ENCODE measurements at regions not wholly inside any gene's neighbourhood (a gene's known extent, or its start where the extent isn't known, plus 50 kb on each side); places are given as distances from the start of the nearest gene placed in this dataset.

DNA sequence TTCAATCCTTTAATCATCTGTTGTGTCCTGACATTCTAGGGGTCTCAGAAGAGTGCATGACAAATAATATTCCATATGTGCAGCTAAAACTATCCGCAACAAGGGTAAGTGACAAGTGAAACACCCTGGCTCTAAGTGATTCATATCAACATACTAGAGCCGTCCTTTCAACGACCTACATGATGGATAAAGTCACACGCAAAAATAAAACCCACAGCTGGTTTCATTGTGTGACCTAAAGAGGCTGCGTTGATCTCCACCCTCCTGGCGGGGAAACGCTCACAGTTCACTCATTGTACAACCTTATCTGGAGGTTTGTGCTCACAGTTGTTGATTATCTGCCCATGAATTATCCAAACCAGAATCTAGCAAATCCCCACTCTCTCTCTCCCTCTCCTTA lies 365.3 kb upstream of the PKN2 start:
- Histone ChIP-seq H3K4me1 (peaks cover 0 to 2% (median 0%) of the 10 kb centered on the region in 4 donors), H3K9me3 (no peaks in the 10 kb centered on the region), H3K27ac (no peak overlapping the region), H3K27me3 (no peaks in the 10 kb centered on the region), H3K4me3 (no peak overlapping the region), H3K36me3 (no peaks in the 10 kb centered on the region)
- 72% methylated on average over 7 of the region's 7 CpGs for WGBS, 2 donors
- DNase-seq (ENCODE audit: low spot score in 2 of 2) = no peak
- TF ChIP-seq EP300 (IDR thresholded peaks at IDR 0.05) (no peak), POLR2A (IDR thresholded peaks at IDR 0.05) (no peak)
- TF ChIP-seq, protein P1, sequence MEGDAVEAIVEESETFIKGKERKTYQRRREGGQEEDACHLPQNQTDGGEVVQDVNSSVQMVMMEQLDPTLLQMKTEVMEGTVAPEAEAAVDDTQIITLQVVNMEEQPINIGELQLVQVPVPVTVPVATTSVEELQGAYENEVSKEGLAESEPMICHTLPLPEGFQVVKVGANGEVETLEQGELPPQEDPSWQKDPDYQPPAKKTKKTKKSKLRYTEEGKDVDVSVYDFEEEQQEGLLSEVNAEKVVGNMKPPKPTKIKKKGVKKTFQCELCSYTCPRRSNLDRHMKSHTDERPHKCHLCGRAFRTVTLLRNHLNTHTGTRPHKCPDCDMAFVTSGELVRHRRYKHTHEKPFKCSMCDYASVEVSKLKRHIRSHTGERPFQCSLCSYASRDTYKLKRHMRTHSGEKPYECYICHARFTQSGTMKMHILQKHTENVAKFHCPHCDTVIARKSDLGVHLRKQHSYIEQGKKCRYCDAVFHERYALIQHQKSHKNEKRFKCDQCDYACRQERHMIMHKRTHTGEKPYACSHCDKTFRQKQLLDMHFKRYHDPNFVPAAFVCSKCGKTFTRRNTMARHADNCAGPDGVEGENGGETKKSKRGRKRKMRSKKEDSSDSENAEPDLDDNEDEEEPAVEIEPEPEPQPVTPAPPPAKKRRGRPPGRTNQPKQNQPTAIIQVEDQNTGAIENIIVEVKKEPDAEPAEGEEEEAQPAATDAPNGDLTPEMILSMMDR (IDR thresholded peaks at IDR 0.05) = no peak

DNA sequence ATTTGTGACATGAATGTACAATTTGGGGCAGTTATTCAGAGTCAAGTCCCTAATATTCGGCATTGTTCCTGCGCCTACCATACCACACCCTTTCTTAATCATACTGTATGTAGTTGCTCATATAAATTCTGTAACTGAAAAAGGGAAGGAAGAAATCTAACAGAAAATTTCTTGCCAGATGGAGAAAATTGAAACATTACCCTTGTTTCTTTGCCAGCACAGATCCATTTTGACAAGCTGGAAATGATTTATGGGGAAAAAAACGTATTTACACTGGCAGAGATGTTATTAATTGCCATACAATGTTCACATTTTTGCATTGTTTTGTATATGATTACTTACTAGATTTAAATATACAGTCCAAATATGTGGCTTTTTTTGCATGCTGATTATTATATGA lies 363.8 kb upstream of the PKN2 start:
- no peaks in the 10 kb centered on the region for H3K9me3 ChIP-seq
- H3K27ac ChIP-seq = no peak overlapping the region
- no peaks in the 10 kb centered on the region for H3K36me3 ChIP-seq
- H3K4me1 ChIP-seq = peaks cover 0 to 2% (median 0%) of the 10 kb centered on the region in 4 donors
- 38 to 39% methylated on average over 3 of the region's 3 CpGs for WGBS, 2 donors
- no peak for DNase-seq (ENCODE audit: low spot score in 2 of 2)
- H3K4me3 ChIP-seq = no peak overlapping the region
- TF ChIP-seq EP300 (IDR thresholded peaks at IDR 0.05) = no peak
- TF ChIP-seq, protein P1 (IDR thresholded peaks at IDR 0.05) = no peak
- TF ChIP-seq POLR2A (IDR thresholded peaks at IDR 0.05) = no peak
- no peaks in the 10 kb centered on the region for H3K27me3 ChIP-seq

DNA sequence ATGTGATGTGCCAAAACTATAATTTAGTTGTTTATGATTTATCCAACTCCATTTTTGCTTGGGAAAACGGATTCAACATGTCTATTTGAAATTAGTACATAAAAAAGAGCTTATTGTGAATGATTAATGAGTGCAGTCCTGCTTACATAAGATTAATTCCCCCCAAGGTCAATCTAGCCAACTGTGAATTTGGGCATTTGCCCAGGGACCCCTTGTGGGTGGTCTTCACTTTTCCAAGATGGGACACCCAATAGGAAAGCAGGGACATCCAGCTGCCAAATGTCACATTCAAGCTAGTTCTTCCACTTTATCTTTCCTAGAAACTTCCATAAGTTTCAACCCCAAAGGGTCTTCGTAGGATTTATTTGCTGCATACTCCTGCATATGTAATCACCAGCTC lies 362.4 kb upstream of the PKN2 start:
- H3K4me1 ChIP-seq = peaks cover 0 to 6% (median 0%) of the 10 kb centered on the region in 4 donors
- WGBS, 2 donors = 81 to 84% methylated on average over 2 of the region's 2 CpGs
- no peak for DNase-seq (ENCODE audit: low spot score in 2 of 2)
- H3K4me3 ChIP-seq = no peak overlapping the region
- no peak for TF ChIP-seq POLR2A (IDR thresholded peaks at IDR 0.05)
- TF ChIP-seq EP300 (IDR thresholded peaks at IDR 0.05) = no peak
- TF ChIP-seq, protein P1 (IDR thresholded peaks at IDR 0.05) = no peak
- H3K9me3 ChIP-seq = no peaks in the 10 kb centered on the region
- H3K27ac ChIP-seq = no peak overlapping the region
- H3K27me3 ChIP-seq = no peaks in the 10 kb centered on the region
- no peaks in the 10 kb centered on the region for H3K36me3 ChIP-seq

DNA sequence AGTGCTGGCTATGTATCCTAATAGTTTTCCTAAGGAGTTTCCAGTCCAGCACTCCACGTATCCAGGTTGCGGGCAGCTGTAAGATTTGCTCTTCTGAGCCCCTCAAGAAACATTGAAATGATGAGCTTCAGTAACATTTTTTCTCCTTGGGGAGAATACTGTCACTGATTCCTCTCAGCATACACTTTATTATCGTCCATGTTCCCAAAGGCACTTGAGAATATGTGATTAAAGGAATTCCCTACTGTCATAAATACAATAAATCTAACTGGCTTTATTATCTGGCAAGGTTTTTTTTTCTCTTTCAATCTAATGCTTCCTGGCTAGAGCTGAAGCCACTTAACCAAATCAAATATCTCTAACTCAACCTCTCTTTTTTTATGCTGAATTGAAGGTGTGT lies 359.2 kb upstream of the PKN2 start:
- Histone ChIP-seq H3K36me3 (no peaks in the 10 kb centered on the region), H3K4me1 (peaks cover 0 to 27% (median 4%) of the 10 kb centered on the region in 4 donors), H3K4me3 (no peak overlapping the region), H3K27me3 (no peaks in the 10 kb centered on the region), H3K9me3 (no peaks in the 10 kb centered on the region), H3K27ac (peak overlapping the region in 2 of 4 donors; percentile 80 to 91)
- DNase-seq (ENCODE audit: low spot score in 2 of 2) = no peak
- TF ChIP-seq EP300 (IDR thresholded peaks at IDR 0.05) = no peak
- TF ChIP-seq, protein P1 (IDR thresholded peaks at IDR 0.05) = no peak
- TF ChIP-seq POLR2A (IDR thresholded peaks at IDR 0.05) = no peak
- 72 to 82% methylated on average over 3 of the region's 3 CpGs for WGBS, 2 donors

DNA sequence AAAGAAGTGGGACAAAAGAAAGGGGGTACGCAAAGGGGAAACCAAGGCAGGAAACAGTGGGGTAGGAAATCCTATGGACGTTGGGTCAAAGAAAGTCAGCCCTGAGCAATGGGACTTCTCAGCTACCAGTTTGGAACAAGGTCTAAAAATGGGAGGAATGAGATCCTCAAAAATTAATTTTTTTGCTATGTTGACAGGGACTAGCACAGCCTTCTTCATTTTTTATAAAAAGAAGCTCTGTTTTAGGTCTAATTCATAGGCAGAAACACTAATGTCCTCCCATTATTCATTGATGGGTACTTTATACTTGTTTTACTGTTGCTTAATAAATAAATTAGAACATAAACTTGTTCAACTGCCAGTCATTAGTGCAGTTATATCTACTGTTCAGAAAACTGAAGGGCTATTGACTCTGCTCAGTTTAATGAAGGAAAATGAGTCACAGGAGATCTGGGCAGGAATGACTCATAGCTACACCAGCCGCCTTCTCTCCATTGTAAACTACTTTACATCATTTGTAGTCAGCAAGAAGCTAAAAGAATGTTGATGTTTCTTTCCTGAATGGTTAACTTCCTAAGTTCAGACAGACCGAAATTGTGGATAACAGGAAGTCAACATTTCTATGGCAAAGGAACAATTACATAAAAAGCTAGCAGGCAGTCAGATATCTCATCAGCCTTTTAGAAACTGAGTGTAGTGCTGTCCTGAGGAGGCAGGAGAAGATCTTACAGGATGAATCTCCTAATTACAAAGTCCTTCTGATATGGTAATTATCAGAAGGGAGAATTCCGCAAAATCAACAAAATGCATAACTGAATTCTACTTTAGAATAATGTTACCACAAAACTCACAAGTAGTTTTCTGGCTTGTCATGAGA lies 356.4 kb upstream of the PKN2 start:
- H3K27ac ChIP-seq = peak overlapping the region; percentile 36 to 91 (median 59)
- H3K4me3 ChIP-seq = no peak overlapping the region
- no peak for DNase-seq (ENCODE audit: low spot score in 2 of 2)
- no peaks in the 10 kb centered on the region for H3K36me3 ChIP-seq
- H3K9me3 ChIP-seq = no peaks in the 10 kb centered on the region
- 25 to 34% methylated on average over 5 of the region's 5 CpGs for WGBS, 2 donors
- no peaks in the 10 kb centered on the region for H3K27me3 ChIP-seq
- peaks cover 0 to 25% (median 4%) of the 10 kb centered on the region in 4 donors for H3K4me1 ChIP-seq
- TF ChIP-seq, protein P1 (IDR thresholded peaks at IDR 0.05) = no peak
- TF ChIP-seq EP300 (IDR thresholded peaks at IDR 0.05) = peak; percentile 22 to 72
- no peak for TF ChIP-seq POLR2A (IDR thresholded peaks at IDR 0.05)
